CD4-positive, alpha-beta T cell treated with Interferon gamma for 1 hour (primary cell): ENCODE measurements at regions not wholly inside any gene's neighbourhood (a gene's known extent, or its start where the extent isn't known, plus 50 kb on each side); places are given as distances from the start of the nearest gene placed in this dataset.
A peak's percentile ranks its signal among the peaks of the same experiment; 100 is the strongest.
"Not testable (repeated sequence)": the region's sequence is repeated elsewhere in the genome, so short reads cannot be mapped to it uniquely, and the experiment has no call there.

Source experiments
- DNase-seq: peaks from one replicate; pipeline ENCODE4 v3.0.0-alpha.2; 2020

DNA sequence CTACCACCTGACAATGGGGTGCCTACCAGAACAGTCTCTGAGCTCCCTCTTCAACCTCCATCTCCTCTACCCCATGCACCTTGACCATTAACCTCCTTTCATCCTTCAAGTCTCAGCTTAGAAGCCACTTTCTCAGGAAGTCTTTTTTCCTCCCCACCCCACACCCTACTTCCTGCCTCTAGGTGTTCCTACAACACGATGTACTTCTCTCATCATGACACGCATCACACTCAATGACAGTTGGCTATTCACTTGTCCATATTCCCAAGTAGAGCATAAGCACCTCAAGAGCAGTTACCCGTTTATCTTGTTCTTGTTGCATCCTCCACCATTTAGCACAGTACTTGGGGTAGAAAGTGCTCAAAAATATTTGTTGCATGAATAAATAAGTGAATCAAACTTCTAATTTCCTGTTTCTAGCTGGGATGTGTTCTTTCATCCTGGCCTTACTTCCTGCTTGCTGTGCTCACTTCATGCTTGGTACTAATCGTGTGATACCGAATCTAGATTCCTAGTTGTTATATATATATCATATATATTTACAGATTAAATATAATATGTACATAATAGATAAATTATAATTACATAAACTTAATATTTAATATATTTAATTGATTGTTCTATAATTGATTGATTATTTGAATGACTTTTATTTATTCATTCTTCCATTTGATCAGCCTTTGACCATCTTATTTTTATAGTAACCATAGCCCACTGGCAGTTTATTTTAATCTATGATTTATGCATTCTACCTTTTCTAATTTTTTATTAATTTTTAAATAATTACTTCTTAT lies 177.5 kb upstream of the TMEM45B start:
- no peak for DNase-seq

DNA sequence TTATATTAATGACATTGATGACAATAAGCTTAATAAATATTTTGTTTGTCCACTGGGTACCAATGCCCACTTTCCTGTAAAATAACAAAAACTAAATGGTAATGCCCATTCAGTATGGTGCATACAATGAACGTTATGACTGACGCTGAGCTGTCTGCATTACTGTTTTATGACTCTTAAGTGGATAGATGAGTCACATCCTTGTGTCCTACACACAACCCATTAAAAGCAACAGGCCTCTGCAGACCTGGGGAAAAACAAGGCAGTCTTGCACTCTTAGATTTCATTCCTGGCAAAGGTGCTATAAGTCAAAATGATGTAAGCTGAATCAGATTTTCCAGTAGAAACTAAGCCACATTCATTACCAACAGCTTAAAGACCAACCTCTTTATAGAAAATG lies 176.3 kb upstream of the TMEM45B start:
- DNase-seq = no peak

DNA sequence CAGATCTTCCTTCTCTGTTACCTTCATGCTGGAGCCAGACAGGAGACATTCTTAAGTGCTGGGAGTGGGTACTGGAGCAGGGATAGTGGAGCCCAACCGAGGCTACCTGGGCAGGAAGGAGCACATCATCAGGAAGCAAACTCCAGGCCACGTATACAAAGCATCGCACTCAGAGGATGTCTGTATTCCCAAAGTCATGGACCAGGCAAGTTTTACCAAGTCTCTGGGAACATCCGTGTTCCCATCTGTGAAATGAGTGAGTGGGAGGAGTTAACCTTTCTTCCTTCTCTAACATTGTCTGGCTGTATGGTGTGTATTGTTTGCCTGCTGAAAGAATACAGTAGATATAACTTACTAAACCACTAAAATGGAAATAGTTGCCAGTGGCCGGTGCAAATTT lies 175.0 kb upstream of the TMEM45B start:
- DNase-seq = no peak

DNA sequence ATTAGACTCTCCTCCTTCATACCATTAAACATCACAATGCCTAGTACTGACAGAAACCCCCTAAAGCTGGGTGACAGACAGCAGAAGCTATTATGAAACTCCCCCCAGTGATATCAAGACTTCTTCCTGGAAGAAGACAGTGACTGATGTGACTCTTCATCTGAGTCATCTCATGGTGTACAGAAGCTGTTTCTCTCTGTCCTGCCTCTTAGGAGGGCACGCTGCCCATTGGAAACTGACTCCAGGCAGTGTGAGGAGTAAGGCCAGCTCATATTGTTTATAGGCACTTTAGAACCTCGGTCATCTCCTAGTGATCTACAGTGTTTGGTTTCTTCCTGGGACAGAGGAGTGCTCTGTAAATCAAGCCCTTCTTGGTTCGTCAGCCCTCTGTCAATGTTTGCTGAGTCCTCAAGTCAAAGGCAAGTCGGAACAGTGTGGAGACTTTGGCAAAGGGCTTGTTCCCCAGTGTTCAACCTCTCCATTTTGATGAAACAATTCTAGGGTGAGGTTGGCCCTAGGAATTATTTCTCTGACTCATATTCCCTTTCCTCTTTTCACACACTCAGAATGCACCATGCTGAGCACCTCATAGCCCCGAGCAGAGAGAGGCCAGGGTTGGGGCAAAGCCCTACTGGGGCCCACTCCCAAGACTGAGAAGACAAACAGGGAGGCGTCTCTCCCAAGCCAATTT lies 172.5 kb upstream of the TMEM45B start:
- no peak for DNase-seq

DNA sequence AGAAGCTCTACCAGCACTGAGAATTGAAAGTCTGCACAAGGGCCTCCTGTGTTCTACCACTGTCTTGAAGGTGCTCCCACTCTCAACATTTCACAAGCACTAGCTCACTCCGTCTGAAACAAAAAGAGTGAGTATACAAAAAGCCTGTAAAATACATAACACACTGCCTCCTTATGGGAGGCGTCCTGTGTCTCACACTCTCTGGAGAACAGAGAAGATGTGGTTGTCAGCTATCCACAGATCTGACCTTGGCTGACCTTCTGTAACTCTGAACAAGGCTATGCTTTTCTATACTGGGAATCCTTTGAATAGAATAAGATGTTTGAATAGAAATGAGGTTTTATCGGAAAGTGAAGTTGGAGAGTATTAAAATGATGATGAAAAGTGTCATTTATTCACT lies 171.3 kb upstream of the TMEM45B start:
- DNase-seq = no peak

DNA sequence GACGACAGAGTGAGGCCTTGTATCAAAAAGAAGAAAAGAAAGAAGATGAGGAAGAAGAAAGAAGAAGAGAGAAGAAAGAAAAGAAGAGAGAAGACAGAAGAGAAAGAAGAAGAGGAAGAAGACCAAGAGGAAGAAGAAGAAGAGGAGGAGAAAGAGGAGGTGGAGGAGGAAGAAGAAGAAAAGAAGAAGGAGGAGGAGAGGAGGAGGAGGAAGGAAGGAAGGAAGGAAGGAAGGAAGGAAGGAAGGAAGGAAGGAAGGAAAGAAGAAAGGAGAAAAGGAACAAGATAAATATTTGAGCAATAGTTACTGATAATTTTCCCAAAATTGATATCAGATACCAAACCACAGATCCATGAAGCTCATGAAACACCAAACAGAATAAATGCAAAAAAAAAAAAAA lies 169.7 kb upstream of the TMEM45B start:
- no peak for DNase-seq

DNA sequence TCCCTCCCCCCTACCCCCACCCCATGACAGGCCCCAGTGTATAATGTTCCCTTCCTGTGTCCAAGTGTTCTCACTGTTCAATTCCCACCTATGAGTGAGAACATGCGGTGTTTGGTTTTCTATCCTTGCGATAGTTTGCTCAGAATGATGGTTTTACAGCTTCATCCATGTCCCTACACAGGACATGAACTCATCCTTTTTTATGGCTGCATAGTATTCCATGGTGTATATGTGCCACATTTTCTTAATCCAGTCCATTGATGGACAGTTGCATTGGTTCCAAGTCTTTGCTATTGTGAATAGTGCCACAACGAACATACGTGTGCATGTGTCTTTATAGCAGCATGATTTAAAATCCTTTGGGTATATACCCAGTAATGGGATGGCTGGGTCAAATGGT lies 165.6 kb upstream of the TMEM45B start:
- DNase-seq = not testable (repeated sequence)

DNA sequence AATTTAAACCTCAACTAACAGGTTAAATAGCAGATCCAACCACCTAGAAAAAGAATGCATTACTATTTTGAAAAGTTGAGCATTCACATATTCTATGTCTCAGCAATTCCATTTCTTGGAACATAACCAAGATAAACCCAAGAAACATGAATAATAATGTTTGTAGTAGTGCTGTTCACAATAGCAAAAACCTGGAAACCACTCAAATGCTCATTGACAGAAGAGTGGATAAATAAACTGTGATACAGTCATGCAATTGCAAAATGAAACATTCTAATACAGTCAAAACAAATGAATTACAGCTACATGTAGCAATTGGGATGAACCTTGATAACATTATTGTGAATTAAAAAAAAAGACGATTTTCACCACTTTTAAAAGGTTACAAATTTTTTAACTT lies 162.8 kb upstream of the TMEM45B start:
- no peak for DNase-seq

DNA sequence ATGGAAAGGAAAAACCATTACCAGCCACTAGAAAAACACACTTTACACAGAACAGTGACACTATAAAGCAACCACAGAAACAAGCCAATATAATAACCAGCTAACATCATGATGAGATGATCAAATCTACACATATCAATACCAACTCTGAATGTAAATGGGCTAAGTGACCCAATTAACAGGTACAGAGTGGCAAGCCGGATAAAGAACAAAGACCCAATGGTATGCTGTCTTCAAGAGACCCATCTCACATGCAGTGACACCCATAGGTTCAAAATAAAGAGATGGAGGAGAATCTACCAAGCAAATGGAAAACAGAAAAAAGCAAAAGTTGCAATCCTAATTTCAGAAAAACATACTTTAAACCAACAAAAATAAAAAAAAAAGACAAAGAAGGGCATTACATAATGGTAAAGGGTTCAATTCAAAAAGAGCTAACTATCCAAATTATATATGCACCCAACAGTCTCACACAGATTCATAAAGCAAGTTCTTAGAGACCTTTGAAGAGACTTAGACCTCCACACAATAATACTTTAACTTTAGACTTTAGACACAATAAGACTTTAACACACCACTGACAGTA lies 160.3 kb upstream of the TMEM45B start:
- DNase-seq = no peak

DNA sequence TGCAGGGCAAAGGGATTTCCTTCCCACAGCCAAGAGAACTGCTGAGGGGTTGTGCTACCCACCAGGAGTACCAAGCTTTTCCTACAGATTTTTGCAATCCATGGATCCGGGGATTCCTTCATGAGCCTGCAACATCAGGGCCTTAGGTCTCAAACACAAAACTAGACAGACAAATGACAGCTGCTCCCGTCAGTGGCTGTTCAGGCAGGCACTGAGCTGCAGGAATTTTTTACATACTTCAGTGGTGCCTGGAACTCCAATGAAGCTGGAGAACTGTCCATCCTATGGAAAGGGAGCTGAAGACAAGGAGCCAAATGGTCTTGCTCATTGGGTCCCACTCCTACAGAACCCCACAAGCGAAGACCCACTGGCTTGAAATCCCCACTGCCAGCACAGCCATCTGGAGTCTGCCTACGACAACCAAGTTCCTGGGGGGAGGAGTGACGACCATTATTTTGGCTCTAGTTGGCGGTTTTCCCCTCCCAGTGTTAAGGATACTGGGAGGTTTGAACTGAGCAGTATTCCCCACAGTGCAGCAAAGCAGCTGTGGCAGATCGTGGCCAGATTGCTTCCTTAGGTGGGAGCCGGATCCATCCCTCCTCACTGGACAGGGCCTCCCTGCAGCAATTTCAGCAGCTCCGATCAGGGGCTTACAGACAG lies 157.7 kb upstream of the TMEM45B start:
- DNase-seq = no peak

DNA sequence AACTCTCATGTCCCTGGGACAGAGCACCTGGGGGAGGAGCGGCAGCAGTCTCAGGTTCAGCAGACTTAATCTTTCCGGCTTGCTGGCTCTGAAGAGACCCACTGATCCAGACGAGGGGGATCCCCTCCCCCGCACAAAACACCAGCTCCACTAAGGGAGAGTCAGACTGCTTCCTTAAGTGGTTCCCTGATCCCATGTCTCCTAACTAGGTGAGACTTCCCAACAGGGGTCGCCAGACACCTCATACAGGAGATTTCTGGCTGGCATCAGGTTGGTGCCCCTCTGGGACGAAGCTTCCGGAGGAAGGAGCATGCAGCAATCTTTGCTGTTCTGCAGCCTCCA lies 157.2 kb upstream of the TMEM45B start:
- no peak for DNase-seq

DNA sequence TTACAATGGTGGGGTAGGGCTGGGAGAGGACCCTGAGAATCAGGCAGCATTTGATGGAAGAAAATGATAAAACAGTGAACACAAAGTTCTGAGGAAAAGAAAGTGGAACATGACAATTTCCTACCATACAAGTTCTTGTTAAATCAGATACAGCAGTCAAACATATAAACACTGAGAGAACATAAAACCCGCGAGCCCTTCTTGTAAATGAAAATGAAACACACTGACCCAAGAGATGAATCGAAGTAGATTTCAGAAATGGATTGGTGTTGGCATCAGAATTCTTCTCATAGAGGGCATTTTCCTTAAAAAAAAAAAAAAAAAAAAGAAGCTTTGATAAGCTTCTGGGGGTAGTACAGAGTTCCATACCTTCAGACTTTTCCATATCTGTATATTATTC lies 134.7 kb upstream of the TMEM45B start:
- DNase-seq = no peak

DNA sequence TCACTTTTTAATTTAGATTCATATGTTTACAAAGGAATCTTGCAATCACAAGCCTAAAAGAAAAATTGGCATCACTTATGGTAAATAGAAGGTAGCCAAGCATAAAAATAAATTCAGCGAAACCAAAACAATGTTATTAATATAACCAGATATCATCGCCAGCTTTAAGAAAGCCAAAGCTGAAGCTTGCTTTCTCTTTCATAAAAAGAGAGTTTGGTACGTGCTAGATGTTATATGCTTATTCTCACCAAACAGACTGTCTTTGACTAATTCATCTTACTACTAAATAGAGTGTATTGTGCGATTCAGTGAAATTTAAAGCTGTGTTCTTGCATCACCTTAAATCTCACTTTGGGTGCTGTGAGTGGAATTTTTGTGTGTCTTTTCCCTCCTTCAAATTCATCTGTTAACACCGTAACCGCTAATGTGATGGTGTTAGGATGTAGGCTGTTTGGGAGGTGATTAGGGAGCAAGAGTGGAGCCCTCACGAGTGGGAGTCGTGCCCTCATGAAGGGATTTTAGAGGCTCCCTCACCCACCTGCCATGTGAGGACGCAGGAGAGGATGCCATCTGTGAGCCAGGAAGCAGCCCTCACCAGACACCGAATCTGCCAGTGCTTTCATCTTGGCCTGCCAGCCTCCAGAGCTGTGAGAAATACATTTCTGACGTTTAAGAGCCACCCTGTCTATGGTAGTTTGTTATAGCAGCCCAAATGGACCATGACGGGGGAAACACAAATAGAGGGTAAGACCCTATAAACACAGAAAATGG lies 134.1 kb upstream of the TMEM45B start:
- no peak for DNase-seq

DNA sequence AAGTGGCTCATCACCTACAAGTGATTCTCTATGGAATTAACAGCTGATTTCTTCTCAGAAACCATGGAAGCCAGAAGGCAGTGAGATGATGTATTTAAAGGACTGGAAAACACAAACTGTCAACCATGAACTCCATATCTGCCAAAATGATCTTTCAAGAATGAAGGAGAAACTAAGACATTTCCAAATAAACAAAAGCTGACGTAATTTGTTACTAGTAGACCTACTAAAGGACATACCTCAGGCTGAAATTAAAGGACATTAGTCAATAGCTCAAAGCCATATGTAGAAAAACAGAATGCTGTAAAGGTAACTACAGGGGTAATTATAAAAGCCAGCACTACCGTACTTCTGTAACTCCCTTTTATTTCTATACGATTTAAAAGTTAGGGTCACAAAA lies 129.4 kb upstream of the TMEM45B start:
- no peak for DNase-seq

DNA sequence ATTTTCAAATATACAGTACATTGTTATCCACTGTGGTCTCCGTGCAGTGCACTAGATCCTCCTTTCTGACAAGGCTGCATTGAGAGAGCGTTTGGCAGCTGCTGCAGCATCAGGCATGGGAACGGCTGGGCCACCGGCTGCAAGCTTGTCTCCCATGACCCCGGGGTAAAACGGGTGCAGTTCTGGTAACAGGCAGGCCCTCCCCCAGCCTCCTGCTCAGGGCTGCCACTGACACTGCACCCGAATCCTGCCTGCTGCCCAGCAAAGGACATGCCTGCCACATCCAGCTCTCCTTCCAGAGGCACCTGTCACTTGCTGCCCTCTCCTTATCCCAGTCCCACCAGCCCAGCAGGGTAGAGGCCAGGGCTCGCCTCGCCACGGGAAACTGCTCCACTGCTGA lies 124.5 kb upstream of the TMEM45B start:
- DNase-seq = no peak

DNA sequence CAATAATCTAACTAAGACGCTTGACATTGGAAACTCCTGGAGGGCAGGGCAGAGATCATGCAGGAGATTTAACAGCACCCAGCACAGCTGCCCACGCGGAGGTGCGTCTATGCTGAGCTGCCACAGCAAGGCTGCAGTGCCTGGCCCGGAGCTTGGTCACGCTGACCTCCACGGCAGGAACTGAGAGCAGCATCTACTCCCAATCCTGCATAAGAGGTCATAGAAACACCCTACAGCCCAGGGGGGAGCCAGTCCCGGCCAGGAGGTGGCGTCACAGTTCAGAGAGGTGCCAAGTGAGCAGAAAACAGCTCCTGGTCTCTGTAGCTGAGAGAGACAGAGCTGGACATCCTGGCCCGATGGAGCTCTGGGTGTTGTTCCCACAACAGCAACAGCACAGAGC lies 121.1 kb upstream of the TMEM45B start:
- no peak for DNase-seq

DNA sequence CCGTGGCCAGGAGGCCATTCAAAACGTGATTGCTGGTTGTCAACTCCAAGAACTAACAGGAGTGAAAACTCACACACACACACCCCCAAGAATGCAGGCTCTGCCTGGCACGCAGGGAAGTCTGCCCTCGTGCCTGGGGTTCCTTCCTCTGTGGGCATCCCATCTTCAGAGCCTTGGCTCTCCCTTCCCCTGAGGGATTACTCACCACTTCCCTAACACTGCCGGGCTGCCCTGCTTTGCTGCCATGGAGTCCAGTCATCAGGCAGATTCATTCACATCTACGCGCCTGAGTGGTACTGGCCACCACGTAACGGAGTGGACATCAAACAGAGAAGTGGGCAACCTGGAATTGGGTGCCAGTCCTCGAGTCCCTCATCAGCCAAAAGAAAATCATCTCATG lies 120.7 kb upstream of the TMEM45B start:
- no peak for DNase-seq

DNA sequence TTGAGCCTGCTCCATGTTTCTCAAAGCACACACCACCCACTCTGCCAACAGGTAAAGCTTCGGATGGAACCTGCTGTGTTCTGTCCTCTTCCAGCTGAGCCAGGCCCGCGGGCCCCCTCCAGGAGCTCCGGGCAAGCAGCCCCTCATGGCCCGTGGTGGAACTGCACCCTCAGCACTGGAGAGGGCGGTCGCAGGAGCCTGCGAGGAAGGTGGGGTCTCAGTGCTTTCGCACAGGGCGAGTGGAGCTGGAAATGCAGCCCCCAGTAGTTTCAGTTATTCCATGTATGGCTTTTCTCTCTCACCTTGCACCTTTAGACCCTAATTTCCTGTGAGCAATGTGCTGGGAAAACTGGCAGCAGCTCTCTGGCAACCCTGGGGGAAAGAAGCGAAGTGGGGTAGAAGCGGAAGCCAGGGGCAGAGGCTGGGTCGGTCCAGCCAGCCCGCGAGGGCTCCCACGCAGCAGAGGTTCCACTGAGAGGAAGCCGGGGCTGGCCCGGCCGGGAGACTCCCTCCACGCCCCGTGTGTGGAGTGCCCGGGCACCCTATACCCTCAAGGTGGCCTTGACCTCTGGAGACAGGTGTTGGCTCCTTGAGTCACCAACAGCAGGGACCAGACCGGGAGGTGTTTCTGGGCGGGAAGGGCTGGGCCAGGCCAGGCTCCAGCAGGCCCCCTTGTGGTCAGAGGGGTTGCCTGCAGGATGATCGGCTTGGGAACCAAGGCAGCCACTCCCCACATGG lies 119.9 kb upstream of the TMEM45B start:
- peak; percentile 44 for DNase-seq

DNA sequence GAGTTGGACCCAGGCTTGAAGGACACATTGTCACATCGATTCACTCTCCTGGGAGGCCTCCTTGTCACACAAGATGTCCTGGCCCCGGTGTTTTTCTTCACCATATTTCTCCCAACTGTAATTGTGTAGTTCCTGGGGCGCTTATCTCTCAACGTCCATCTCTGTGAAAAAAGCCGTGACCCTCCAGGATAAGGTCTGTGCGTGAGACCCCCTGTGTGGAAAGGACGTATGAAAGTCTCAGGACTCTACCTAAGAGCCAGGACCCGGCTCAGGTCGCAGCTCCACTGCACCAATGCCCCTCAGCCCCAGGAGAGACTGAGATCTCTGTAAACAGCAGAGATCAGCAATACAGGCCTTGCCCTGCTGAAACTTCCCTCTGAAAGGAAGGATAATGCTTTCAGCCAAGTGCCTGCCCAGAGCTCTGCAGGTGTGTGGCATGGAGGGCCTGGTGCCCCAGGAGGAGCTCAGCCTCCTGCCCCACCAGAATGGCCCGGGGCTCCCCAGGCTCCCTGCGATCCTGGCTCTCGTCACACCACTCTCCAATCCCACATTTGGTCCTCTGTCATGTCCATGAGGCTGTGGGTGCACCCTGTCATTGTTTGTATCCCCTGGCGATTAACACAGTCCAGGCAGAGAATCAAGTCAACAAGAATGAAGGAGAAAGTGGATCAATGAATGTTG lies 119.2 kb upstream of the TMEM45B start:
- DNase-seq = no peak

DNA sequence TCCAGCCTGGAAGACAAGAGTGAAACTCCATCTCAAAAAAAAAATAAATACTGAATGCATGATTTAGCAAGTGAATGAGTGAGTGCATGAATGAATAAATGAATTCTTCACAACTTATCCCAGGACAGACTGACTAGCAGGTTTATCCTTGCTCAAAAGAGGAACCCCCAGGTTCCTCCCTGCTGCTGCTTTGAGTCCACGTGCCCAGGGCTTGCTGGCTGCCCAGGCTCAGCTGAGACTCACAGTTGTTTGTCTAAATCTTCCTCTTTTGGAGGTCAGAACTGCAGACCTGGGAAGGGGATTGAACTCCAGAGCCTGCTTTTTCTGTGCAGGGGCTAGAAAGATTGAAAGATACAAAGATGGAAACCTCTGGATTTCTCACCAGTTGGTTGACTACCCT lies 117.4 kb upstream of the TMEM45B start:
- DNase-seq = no peak

DNA sequence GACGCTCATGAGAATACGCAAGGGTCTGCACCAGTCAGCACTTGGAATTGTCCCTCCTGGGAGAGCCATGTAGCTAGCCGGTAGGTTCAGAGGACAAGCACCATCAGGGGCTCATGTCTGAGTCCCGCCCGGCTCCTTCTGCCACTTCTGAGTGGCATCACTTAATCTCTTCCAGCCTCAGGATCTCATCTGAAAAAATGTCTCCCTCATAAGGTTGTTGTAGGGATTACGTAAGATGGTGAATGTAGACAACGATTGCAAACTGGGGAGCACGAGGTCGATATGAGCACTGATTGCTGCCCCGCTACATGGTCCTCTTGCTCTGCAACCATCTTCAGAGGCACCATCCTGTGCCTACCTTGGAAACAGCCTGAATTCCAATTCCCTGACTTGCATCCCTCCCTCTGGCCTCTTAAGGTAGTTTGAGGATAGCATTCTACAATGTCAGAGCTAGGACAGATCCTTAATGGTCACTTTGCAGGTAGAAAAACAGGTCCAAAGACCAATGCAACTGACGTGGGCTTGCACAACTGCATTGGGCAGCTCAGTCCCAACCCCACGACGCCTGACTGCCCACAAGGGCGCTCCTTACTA lies 115.8 kb upstream of the TMEM45B start:
- DNase-seq = no peak
